ENCODE measurements at regions not wholly inside any gene's neighbourhood (a gene's known extent, or its start where the extent isn't known, plus 50 kb on each side); places are given as distances from the start of the nearest gene placed in this dataset.

GRCh38 chr5:89996890-89997289 lies 412.7 kb downstream of the CETN3 start:
- Histone ChIP-seq H3K9ac (ENCODE audit: low read length) (no peak overlapping the region), H3K4me2 (ENCODE audit: low read depth, low read length, poor library complexity, severe bottlenecking) (no peak overlapping the region), H3K9me3 (ENCODE audit: insufficient read depth, low read length) (no peaks in the 10 kb centered on the region), H3K4me3 (ENCODE audit: insufficient read depth, low read length, poor library complexity, severe bottlenecking) (no peak overlapping the region), H2AFZ (ENCODE audit: low read depth, low read length, severe bottlenecking) (no peak overlapping the region), H3F3A (ENCODE audit: insufficient read depth) (no peaks in the 10 kb centered on the region), H4K20me1 (ENCODE audit: low read depth, low read length) (no peaks in the 10 kb centered on the region), H3K27me3 (ENCODE audit: low read length) (no peaks in the 10 kb centered on the region), H3K27ac (ENCODE audit: low read depth, low read length) (no peak overlapping the region), H3K9me2 (replicated peaks; ENCODE audit: insufficient read depth, low read length) (no peaks in the 10 kb centered on the region), H3K36me3 (ENCODE audit: low read length) (no peaks in the 10 kb centered on the region), H3K79me2 (ENCODE audit: insufficient read depth, low read length) (no peaks in the 10 kb centered on the region)
- TF ChIP-seq CTCF (IDR thresholded peaks at IDR 0.05; ENCODE audit: insufficient read depth, low read length, poor library complexity, severe bottlenecking) (no peak), EZH2phosphoT487 (conservative IDR thresholded peaks at IDR 0.05; ENCODE audit: low read length) (no peak)

- no peak for TF ChIP-seq EZH2phosphoT487 (conservative IDR thresholded peaks at IDR 0.05; ENCODE audit: low read length)
- no peak for TF ChIP-seq CTCF (IDR thresholded peaks at IDR 0.05; ENCODE audit: insufficient read depth, low read length, poor library complexity, severe bottlenecking)
- no peaks in the 10 kb centered on the region for H3K79me2 ChIP-seq (ENCODE audit: insufficient read depth, low read length)
- H3K9me3 ChIP-seq (ENCODE audit: insufficient read depth, low read length), result no peaks in the 10 kb centered on the region
- H3K27ac ChIP-seq (ENCODE audit: low read depth, low read length), result no peak overlapping the region
- no peaks in the 10 kb centered on the region for H3K36me3 ChIP-seq (ENCODE audit: low read length)
- no peaks in the 10 kb centered on the region for H3F3A ChIP-seq (ENCODE audit: insufficient read depth)
- H3K27me3 ChIP-seq (ENCODE audit: low read length), result no peaks in the 10 kb centered on the region
- H2AFZ ChIP-seq (ENCODE audit: low read depth, low read length, severe bottlenecking), result no peak overlapping the region
- no peak overlapping the region for H3K9ac ChIP-seq (ENCODE audit: low read length)
- H3K4me3 ChIP-seq (ENCODE audit: insufficient read depth, low read length, poor library complexity, severe bottlenecking), result no peak overlapping the region
- H3K4me2 ChIP-seq (ENCODE audit: low read depth, low read length, poor library complexity, severe bottlenecking), result no peak overlapping the region
- no peaks in the 10 kb centered on the region for H4K20me1 ChIP-seq (ENCODE audit: low read depth, low read length)
- H3K9me2 ChIP-seq (replicated peaks; ENCODE audit: insufficient read depth, low read length), result no peaks in the 10 kb centered on the region
These were observed 413.2 kb downstream of the CETN3 start for GRCh38 chr5:89996335-89996734.

- Histone ChIP-seq H4K20me1 (ENCODE audit: low read depth, low read length) (no peaks in the 10 kb centered on the region), H3K4me2 (ENCODE audit: low read depth, low read length, poor library complexity, severe bottlenecking) (no peak overlapping the region), H3K27ac (ENCODE audit: low read depth, low read length) (no peak overlapping the region), H3K4me3 (ENCODE audit: insufficient read depth, low read length, poor library complexity, severe bottlenecking) (no peak overlapping the region), H3K9me2 (replicated peaks; ENCODE audit: insufficient read depth, low read length) (no peaks in the 10 kb centered on the region), H3K27me3 (ENCODE audit: low read length) (no peaks in the 10 kb centered on the region), H3K9me3 (ENCODE audit: insufficient read depth, low read length) (no peaks in the 10 kb centered on the region), H3K36me3 (ENCODE audit: low read length) (no peaks in the 10 kb centered on the region), H3K9ac (ENCODE audit: low read length) (no peak overlapping the region), H2AFZ (ENCODE audit: low read depth, low read length, severe bottlenecking) (no peak overlapping the region), H3K79me2 (ENCODE audit: insufficient read depth, low read length) (no peaks in the 10 kb centered on the region), H3F3A (ENCODE audit: insufficient read depth) (no peaks in the 10 kb centered on the region)
- TF ChIP-seq CTCF (IDR thresholded peaks at IDR 0.05; ENCODE audit: insufficient read depth, low read length, poor library complexity, severe bottlenecking) (no peak), EZH2phosphoT487 (conservative IDR thresholded peaks at IDR 0.05; ENCODE audit: low read length) (no peak)
These were observed 415.3 kb downstream of the CETN3 start for GRCh38 chr5:89994266-89994665.

Data from SU-DHL-6 (cell line).